GM21528 (cell line): ENCODE measurements at regions not wholly inside any gene's neighbourhood (a gene's known extent, or its start where the extent isn't known, plus 50 kb on each side); places are given as distances from the start of the nearest gene placed in this dataset.

Source experiments
- ATAC-seq: cut with Tn5 transposase; IDR thresholded peaks from one replicate; pipeline ENCODE4 v1.9.1; 2021; ENCODE audit warnings: mild to moderate bottlenecking, moderate library complexity; ENCODE audit not compliant: unreplicated experiment, low FRiP score

GRCh38 chr10:3692387-3692999, 92.5 kb downstream of the KLF6 start:
- no peak for ATAC-seq

- ATAC-seq = no peak
Observed at GRCh38 chr10:3691482-3691881, 93.5 kb downstream of the KLF6 start.

DNA sequence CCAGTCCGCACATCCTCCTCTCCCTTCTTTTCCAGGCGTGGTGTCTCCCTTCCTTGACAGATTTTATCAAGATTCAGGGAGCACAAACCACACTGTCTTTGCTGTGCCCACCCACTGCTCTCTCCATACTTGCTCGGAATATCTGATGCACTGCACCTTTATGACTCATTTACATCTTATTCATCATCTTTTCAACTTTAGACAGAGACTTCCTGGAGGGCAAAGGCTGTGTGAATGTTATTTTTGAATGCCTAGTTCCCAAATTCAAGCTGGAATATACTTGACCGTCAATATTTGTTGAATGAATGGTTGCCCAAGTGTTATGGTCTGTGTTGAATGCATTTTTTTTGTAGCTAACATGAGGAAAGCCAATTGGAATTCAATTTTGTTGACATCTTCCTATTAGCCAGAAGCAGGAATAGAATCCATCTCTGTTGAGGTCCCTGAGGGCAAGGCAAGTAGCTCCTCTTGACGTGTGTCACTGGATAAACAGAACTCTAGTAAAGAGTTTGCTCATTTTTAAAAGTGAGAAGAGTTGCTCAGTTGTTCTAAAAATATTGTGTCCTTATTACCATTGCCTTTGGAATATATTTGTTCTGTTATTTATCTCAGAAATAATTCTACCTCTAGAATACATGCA, 95.0 kb downstream of the KLF6 start:
- ATAC-seq = no peak

- ATAC-seq = no peak
Observed at GRCh38 chr10:3687510-3688081, 97.4 kb downstream of the KLF6 start.

DNA sequence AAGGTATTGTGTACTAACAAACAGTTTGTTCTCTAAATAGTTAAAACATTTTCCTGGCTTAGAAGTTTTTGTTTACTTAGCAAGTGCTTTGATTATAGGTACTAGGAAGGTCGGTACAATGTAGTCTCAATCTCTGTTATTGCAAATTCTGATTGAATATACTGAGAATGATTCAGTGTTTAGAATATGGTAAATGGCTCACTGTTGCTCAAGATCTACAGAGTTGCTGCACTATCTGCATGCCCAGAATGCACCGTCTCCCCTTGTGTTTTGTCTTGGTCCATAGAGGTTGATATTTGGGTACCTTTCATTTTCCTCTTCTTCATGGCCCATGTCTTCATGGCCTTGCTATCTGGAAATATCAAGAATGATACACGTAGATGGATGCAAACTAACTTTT, 99.6 kb downstream of the KLF6 start:
- ATAC-seq = no peak

DNA sequence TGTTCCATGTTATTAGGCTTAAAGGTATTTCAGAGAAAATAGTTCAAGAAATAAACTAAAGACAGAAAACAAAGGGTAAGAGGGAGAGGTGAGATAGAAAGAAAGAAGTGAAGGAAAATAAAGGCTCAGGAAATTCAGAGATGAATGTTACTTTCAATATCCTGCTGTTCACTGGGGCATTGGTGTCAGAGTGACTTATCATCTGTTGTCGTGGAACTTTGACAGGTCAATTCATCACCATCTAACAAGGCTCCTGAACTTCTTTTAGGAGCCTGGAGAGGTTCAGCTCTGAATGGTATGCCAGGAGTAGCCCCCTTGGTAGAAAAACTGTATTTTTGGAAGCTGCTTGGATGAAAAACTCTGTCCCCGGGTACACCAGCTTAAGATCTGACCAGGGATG, 100.1 kb downstream of the KLF6 start:
- ATAC-seq = no peak

GRCh38 chr10:3683560-3683959, 101.4 kb downstream of the KLF6 start:
- ATAC-seq = no peak

DNA sequence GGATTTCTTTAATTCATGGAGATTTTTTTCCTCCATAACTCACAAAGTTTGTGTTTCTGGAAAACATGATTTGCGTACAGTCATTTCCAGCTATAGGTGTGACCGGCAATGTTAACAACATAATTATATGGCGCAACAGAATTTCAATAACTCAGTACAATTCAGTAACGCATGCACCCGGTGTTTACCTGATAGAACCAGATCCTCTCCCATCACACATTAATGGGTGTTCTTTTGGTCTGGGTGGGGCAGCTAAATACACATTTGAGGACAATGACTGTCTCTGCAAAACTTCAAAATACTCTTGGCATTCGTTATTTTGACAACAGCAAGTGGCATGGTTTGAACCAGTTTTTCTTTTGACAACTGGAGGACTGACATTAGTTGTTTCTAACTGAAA, 102.3 kb downstream of the KLF6 start:
- ATAC-seq = no peak

GRCh38 chr10:3681642-3682554, 103.1 kb downstream of the KLF6 start:
- ATAC-seq = no peak

GRCh38 chr10:3679950-3680629, 104.9 kb downstream of the KLF6 start:
- ATAC-seq = no peak

GRCh38 chr10:3678629-3679227, 106.3 kb downstream of the KLF6 start:
- ATAC-seq = no peak

GRCh38 chr10:3676564-3676963, 108.4 kb downstream of the KLF6 start:
- ATAC-seq = no peak

- ATAC-seq = no peak
Observed at GRCh38 chr10:3672220-3672619, 112.8 kb downstream of the KLF6 start.

- ATAC-seq = no peak
Observed at GRCh38 chr10:3671386-3671955, 113.5 kb downstream of the KLF6 start.

- no peak for ATAC-seq
Observed at GRCh38 chr10:3668966-3669330, 116.1 kb downstream of the KLF6 start.

DNA sequence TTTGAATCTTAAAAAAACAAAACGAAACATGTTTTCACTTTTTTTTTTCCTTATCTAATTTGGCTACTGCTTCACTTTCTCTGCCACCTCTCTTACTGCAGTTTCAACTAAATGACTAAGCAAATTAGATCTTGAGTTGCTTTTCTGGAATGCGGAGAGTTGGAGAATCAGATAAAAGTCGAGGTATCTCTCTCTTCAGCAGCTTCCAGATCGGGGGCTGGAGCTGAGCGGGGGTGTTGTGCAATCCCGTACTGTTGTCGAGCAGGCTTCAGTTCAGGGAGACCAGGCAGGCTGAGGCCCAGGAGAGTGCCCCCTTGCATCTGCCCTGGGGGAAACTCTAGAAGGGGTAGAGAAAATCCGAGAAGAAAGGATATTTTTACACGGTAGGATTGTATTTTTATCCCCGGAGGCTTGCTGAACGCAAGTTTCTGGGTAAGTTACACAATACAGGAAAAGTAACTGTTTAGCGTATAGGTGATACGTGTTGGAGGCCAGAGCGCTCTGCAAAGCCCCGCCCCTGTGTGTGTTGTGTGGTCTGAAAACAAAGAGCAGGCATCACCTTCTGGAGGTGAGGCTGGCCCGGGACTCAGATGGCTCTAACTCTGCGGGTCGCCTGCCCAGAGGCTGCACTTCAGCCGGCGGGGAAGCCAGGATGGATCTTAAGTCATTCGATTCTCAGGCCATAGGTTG, 116.6 kb downstream of the KLF6 start:
- no peak for ATAC-seq

GRCh38 chr10:3666525-3667302, 118.3 kb downstream of the KLF6 start:
- no peak for ATAC-seq

- ATAC-seq = no peak
Observed at GRCh38 chr10:3665316-3665908, 119.6 kb downstream of the KLF6 start.
